ENCODE measurements at regions not wholly inside any gene's neighbourhood (a gene's known extent, or its start where the extent isn't known, plus 50 kb on each side); places are given as distances from the start of the nearest gene placed in this dataset.

- H3K4me1 ChIP-seq (ENCODE audit: control insufficient read depth, extremely low read depth, insufficient read depth, low read length) = no peaks in the 10 kb centered on the region
- no peak for TF ChIP-seq POLR2A (IDR thresholded peaks at IDR 0.05; ENCODE audit: low read depth, low read length)
- no peak for TF ChIP-seq MYC (IDR thresholded peaks at IDR 0.05; ENCODE audit: low read depth, low read length)
- no peak for TF ChIP-seq POLR2AphosphoS5 (IDR thresholded peaks at IDR 0.05; ENCODE audit: insufficient read depth, low read depth, low read length)
- no peak for TF ChIP-seq JUN (IDR thresholded peaks at IDR 0.05; ENCODE audit: borderline replicate concordance, insufficient read depth, insufficient read length, low read depth)
- no peak for TF ChIP-seq GATA2 (IDR thresholded peaks at IDR 0.05; ENCODE audit: insufficient read depth, insufficient read length, low read depth, low read length)
- TF ChIP-seq EZH2 (IDR thresholded peaks at IDR 0.05; ENCODE audit: borderline replicate concordance, low read depth, low read length, severe bottlenecking) = no peak
- TF ChIP-seq MAX (IDR thresholded peaks at IDR 0.05; ENCODE audit: insufficient read depth, insufficient read length) = no peak
- no peak overlapping the region for H2AFZ ChIP-seq (ENCODE audit: low read depth, low read length)
- no peak overlapping the region for H3K4me3 ChIP-seq (replicated peaks in 1 of 3; ENCODE audit: insufficient read depth in 1 of 3, low read depth in 1 of 3, low read length in 3 of 3)
- no peak overlapping the region for H3K9ac ChIP-seq (replicated peaks; ENCODE audit: extremely low read depth, insufficient read depth, low read length)
- CTCF ChIA-PET = interaction anchor here (0.8 to 1.0 kb wide), 2 partner anchors 9 to 11 kb away, joined by 3 read pairs; no protein-coding TSS in a partner anchor
- dilution Hi-C loops (cut with MboI; ENCODE audit: extremely low pct_ligation_motif_present, low sequenced_read_pairs) = no loop called here
- no peaks in the 10 kb centered on the region for H3K36me3 ChIP-seq (ENCODE audit: control insufficient read depth in 2 of 2, extremely low read depth in 1 of 2, insufficient read depth in 2 of 2, low read length in 2 of 2)
- POLR2A ChIA-PET = no interaction called here
- no TSS peak for BruUV-seq (replicated peaks)
- no peaks in the 10 kb centered on the region for H3K9me1 ChIP-seq (replicated peaks; ENCODE audit: control insufficient read depth, extremely low read depth, insufficient read depth, low read length)
- no peaks in the 10 kb centered on the region for H4K20me1 ChIP-seq (replicated peaks; ENCODE audit: control insufficient read depth, extremely low read depth, insufficient read depth, low read length)
- DNase-seq (ENCODE audit: low read depth, low spot score) = no peak
- no peak overlapping the region for H3K4me2 ChIP-seq (ENCODE audit: insufficient read depth, low read length)
- H3K9me3 ChIP-seq (replicated peaks; ENCODE audit: control insufficient read depth, insufficient read depth, low read length) = no peaks in the 10 kb centered on the region
- no peaks in the 10 kb centered on the region for H3K27me3 ChIP-seq (ENCODE audit: control insufficient read depth in 2 of 2, insufficient read depth in 2 of 2, low read length in 2 of 2)
- intact Hi-C loops (cut with micrococcal nuclease) = no loop called here
- H3K27ac ChIP-seq (ENCODE audit: insufficient read depth, low read depth, low read length) = no peak overlapping the region
- no peak for FAIRE-seq
- H3K79me2 ChIP-seq (ENCODE audit: control insufficient read depth, insufficient read depth, low read length) = no peaks in the 10 kb centered on the region
These were observed 77.9 kb upstream of the SLC7A11 start for GRCh38 chr4:138320030-138320429.

DNA sequence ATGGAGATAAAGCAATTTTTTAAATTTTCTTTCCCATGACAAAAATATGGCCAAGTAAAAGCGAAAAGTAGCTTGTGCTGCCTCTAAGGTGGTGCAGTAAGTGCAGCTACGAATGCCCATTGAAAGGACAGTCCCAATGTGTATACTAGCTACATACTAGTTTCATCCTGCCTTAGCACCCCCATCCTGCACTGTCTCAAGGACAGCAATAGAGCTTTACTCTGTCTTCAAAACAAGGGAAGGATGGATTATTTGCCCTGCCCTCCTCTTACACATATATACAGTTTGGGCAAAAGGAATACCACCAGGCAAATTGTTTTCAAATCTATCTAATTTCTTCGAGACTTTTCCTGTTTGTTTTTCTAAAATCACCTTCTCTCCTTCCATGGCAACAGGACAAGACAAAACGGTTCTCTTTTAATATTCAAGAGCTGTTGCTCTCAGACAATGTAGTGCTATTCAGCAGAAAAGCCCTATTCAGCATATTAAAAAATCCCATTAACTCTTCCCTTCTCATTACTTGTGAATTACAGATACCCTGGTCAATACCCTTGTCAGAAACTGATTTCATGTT is 75.1 kb upstream of the SLC7A11 start:
- TF ChIP-seq GATA2 (IDR thresholded peaks at IDR 0.05; ENCODE audit: insufficient read depth, insufficient read length, low read depth, low read length) (no peak), POLR2A (IDR thresholded peaks at IDR 0.05; ENCODE audit: low read depth, low read length) (no peak), EZH2 (IDR thresholded peaks at IDR 0.05; ENCODE audit: borderline replicate concordance, low read depth, low read length, severe bottlenecking) (no peak)
- no peaks in the 10 kb centered on the region for H3K9me1 ChIP-seq (replicated peaks; ENCODE audit: control insufficient read depth, extremely low read depth, insufficient read depth, low read length)
- H3K27me3 ChIP-seq (ENCODE audit: control insufficient read depth in 2 of 2, insufficient read depth in 2 of 2, low read length in 2 of 2) = peaks cover 0 to 1% of the 10 kb centered on the region in 2 experiments
- no peak overlapping the region for H2AFZ ChIP-seq (ENCODE audit: low read depth, low read length)
- no peaks in the 10 kb centered on the region for H3K9me3 ChIP-seq (replicated peaks; ENCODE audit: control insufficient read depth, insufficient read depth, low read length)
- H3K27ac ChIP-seq (ENCODE audit: insufficient read depth, low read depth, low read length) = no peak overlapping the region
- dilution Hi-C loops (cut with MboI; ENCODE audit: extremely low pct_ligation_motif_present, low sequenced_read_pairs) = no loop called here
- no peaks in the 10 kb centered on the region for H3K4me1 ChIP-seq (ENCODE audit: control insufficient read depth, extremely low read depth, insufficient read depth, low read length)
- intact Hi-C loops (cut with micrococcal nuclease) = no loop called here
- no peak overlapping the region for H3K4me3 ChIP-seq (replicated peaks in 1 of 3; ENCODE audit: insufficient read depth in 1 of 3, low read depth in 1 of 3, low read length in 3 of 3)
- H3K9ac ChIP-seq (replicated peaks; ENCODE audit: extremely low read depth, insufficient read depth, low read length) = no peak overlapping the region
- no peak overlapping the region for H3K4me2 ChIP-seq (ENCODE audit: insufficient read depth, low read length)
- no TSS peak for BruUV-seq (replicated peaks)
- no peaks in the 10 kb centered on the region for H3K79me2 ChIP-seq (ENCODE audit: control insufficient read depth, insufficient read depth, low read length)
- ChIA-PET CTCF (no interaction called here), POLR2A (no interaction called here)
- no peaks in the 10 kb centered on the region for H4K20me1 ChIP-seq (replicated peaks; ENCODE audit: control insufficient read depth, extremely low read depth, insufficient read depth, low read length)
- H3K36me3 ChIP-seq (ENCODE audit: control insufficient read depth in 2 of 2, extremely low read depth in 1 of 2, insufficient read depth in 2 of 2, low read length in 2 of 2) = no peaks in the 10 kb centered on the region
- DNase-seq (ENCODE audit: low read depth, low spot score) (no peak), FAIRE-seq (no peak)
